Stimulated activated CD8-positive, alpha-beta memory T cell treated with anti-CD3 and anti-CD28 coated beads, Interleukin-4, amount 100 ng/mL, for 1 hour (primary cell): ENCODE measurements at regions not wholly inside any gene's neighbourhood (a gene's known extent, or its start where the extent isn't known, plus 50 kb on each side); places are given as distances from the start of the nearest gene placed in this dataset.
"Not testable (repeated sequence)": the region's sequence is repeated elsewhere in the genome, so short reads cannot be mapped to it uniquely, and the experiment has no call there.

Source experiments
- DNase-seq, 2 donors: peaks; one replicate each; pipeline ENCODE4 v3.0.0-alpha.2; 2020; ENCODE audit warnings: low read depth in 2 of 2, low spot score in 1 of 2

DNA sequence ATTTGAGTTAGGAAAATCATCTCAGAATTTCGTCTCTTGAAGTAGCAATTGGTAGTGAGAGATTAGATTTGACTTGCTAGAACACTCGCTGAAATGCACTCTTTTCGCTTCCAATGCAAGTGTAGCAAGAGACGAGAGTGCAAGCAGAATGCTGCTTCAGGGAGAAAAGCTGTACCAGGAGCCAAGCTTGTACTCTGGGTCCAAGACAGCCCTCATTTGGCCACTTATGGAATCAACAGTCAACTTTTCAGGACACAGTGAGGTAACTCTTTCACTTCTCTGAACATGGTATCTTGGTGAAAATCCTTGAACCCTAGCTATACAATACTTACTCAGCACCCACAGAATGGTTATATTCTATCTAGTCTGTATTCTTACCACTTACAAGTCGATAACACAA lies 107.6 kb upstream of the TERB2 start:
- not testable (repeated sequence) for DNase-seq

DNA sequence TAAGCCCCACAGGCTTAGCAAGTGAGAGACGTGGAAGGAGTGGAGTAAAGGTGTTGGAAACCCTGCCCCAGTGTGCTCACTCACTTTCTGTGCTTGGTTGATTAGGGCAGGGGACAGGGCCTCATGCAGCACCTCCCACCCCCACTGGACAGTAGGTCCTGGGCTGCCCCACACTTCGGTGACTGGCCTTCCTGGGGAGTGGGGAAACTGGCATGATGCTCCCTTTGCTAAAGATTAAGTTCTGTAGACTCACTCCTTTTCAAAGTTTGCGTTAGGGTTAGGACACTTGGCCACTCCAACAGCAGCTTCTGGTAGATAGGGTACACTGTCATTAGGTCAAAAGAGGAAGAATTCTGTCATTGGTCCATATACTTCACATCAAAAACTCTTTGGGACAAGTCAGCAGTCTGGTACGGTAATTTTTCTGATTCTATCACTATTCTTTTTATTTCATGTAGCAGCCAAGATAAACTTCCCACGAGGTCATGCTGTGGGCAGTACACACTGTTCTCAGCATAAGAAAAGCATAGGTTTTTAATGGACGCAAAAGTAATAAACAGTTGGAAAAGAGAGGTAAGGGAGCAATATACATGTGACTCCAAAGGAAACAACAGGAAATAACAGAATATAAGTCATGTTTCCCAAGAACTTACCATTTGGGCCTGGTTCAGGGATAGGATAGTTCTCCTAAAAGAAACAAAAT lies 106.6 kb upstream of the TERB2 start:
- DNase-seq = not testable (repeated sequence)

DNA sequence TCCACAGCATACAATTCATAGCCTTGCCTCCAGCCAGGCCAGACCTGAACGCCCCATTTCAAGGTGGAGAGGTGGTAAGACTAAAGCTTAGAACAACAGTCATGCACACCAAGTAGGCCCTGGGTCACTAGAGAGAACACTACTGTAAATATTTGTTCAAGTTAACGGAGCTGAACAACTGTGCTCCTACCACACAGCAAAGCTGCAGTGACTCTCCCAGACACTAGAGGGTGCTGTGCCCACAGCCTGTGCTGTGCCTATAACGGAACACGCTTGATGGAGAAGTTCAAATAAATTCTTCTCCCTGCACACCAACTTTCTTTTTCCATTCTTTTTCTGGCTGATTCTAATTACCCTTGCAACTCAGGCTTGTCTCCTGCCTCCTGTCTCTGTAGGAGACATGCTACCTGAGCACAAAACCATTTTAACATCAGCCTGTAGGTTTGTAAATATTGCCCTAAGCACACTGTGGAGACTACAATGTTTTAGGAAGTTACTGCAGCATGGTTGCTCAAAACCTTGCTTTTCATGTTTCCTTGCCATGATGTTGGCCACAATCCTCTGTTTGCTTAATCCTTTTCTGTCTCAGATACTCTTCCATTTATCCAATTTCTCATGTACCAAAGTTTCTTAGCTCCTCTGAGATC lies 103.1 kb upstream of the TERB2 start:
- peak; percentile 10 to 29 for DNase-seq

DNA sequence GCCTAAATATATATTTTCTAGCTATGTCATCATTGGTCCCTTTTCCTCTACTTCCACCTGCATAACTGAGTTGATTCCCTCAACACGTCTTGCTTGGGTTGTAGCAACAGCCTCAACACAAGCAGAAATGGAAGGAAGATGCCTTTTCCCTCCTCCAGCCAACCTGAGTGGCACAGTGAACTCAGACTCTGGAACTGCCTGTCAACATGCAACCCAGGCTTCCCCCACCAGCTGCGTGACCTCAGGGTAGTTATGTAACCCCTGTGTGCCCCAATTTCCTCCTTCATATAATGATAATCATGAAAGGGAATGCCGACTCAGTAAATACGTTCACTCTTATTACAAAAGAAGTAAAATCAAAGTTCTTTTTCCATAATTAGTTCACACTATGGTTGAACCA lies 101.8 kb upstream of the TERB2 start:
- DNase-seq = not testable (repeated sequence)

DNA sequence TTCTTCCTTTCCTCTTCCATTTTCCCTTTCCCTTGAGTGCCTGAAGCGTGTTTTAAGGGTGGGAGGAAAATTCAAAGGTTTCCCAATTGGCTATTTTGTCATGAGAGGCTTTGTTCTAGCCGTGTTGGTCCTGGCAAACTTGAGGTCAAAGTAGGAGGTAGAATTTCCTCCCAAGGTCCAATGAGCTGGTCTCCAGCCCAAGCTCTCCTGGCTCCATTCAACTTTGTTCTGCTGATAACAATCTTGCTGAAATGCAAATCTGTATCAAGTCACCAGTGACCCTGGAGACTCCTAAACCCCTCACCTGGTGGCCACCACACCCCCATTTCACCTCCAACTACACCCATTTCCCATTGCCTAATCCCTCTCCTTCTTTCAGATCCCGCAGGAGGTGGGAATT lies 100.2 kb upstream of the TERB2 start:
- not testable (repeated sequence) for DNase-seq

DNA sequence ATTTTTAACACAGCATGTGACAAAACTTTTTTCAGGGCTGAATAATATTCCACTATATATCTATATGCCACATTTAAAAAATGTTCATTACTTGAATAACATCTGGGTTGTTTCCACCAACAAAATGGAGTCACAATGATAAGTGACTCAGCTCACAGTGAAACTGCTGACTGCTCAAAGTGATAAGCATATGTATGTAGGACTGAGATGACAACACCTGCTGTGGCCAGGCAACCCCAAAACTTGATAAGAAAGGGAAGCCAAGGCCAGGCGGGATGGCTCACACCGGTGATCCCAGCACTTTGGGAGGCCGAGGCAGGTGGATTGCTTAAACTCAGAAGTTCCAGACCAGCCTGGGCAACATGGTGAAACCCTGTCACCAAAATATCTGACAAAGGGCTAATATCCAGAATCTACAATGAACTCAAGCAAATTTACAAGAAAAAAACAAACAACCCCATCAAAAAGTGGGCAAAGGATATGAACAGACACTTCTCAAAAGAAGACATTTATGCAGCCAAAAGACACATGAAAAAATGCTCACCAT lies 99.2 kb upstream of the TERB2 start:
- not testable (repeated sequence) for DNase-seq

DNA sequence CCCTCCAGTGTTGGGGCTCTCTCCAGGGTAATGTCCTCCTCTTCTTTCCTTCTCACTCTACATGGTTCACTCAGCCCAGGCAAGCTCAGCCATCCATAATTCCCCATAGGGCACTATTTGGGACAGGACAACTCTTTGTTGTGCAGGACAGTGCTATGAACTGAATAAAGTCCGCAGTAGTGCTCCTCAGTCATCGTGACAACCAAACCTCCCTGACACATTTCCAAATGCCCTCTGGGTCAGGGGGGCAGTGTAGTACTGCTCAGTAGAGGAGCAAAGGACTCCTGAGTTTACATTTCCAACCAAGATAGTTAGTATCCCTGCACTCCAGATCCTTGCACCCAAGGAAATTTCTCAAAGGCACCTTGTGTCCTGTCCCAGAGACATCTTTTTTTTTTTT lies 97.4 kb upstream of the TERB2 start:
- DNase-seq = not testable (repeated sequence)

DNA sequence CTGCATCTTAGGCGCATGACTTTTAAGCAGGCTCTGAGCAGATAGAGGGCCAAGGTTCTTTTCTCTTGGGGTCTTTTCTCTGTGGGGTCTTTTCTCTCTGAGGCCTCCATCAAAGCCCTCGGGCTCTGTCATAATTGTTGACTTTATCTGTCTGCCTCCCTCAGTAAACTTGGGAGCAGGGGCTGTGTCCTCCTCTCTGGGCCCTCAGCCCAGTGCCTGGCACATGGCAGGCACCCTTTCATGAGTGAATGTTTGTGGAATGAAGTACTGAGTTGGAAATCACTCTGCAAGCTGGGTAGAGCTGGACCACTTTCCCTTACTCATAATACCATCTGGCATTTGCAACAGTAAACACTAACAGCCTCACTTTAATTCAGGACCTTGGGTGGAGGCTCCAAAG lies 96.3 kb upstream of the TERB2 start:
- DNase-seq = not testable (repeated sequence)

DNA sequence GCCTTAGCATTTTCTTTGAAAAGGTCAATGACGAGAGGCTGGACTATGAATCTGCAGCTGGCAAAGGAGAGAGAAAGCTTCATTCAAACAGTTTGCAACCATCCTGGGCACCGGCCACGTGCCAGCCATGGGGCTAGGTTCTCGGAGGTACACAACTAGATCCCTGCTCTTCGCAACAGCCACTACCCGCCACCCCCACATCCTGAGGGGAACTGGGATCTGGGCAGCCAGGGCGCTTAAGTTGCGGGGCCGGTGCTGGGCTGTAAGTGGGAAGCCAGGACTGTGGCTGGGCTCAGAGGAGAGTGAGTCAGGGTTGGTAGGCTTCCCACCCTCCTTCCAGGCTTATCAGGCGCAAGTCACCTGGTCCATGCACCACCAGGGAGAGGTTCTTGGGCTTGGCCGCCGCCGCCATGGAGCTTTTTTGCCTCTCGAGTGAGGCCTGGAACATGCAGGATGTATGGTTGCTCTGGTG lies 95.0 kb upstream of the TERB2 start:
- DNase-seq = no peak

DNA sequence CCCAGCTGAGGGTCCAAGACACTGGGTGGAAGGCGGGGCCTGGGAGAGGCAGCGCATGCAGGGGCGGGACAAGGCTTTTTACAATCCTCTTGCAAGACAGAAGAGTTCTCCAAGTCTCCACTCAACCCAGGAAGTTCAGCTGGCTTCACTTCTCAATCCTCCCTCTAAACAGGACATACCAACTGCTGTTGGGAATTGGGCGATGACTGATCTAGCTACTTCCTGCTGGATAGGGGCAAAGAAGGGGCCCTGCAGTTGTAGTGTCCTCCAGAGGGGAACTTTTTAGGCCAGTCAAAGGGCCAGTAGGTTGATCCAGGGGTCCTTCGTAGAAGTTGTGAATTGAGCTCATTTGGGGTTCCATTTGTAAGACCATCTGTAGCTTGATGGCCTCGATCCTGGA lies 94.6 kb upstream of the TERB2 start:
- no peak for DNase-seq

DNA sequence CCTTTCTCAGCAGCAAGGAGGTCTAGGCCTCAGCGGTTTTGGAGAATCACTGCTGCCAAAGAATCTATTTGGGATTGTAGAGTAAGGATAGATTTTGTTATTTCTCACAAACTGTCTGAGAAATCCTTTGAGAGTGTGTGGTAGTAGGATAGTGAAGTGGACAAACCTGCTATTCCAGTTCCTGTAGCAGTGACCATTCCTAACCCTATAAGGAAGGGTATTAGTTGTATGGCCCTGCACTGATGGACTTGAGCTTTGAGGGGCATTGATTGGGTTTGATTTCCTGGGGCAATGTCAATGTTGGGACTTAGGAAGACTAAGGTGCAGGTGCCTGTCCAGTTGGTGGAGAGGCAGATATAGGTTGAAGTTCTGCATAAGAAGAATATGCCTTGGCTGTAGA lies 93.6 kb upstream of the TERB2 start:
- DNase-seq = not testable (repeated sequence)

DNA sequence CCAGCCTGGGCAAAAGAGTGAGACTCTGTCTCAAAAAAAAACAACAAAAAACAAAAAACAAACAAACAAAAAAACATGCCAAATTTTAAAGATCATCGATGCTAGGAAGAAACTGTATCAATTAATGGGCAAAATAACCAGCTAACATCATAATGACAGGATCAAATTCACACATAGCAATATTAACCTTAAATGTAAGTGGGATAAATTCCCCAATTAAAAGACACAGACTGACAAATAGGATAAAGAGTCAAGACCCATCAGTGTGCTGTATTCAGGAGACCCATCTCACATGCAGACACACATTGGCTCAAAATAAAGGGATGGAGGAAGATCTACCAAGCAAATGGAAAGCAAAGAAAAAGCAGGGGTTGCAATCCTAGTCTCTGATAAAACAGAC lies 88.4 kb upstream of the TERB2 start:
- not testable (repeated sequence) for DNase-seq

DNA sequence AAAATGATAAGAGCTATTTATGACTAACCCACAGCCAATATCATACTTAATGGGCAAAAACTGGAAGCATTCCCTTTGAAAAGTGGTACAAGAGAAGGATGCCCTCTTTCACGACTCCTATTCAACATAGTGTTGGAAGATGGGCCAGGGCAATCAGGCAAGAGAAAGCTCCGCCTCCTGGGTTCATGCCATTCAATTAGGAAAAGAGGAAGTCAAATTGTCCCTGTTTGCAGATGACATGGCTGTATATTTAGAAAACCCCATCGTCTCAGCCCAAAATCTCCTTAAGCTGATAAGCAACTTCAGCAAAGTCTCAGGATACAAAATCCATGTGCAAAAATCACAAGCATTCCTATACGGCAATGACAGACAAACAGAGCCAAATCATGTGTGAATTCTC lies 86.4 kb upstream of the TERB2 start:
- DNase-seq = not testable (repeated sequence)

DNA sequence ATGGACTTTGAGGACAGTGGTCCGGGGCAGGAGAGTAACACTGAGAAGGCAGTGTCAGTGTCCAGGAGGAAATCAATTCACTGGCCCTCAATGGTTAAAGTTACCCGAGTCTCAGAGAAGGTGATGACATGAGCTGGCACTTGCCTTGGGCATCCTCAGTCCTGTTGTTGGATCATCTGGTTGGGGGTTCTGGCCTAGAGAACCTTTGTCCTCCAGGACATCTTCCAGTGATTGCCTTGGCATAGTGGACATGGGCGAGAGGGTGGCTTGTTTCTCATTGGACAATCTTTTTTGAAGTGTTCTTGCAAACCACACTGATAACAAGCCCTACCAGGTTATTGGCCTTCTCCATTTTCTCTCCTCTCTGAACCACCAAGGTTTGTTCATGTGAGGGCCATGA lies 83.4 kb upstream of the TERB2 start:
- DNase-seq = no peak

DNA sequence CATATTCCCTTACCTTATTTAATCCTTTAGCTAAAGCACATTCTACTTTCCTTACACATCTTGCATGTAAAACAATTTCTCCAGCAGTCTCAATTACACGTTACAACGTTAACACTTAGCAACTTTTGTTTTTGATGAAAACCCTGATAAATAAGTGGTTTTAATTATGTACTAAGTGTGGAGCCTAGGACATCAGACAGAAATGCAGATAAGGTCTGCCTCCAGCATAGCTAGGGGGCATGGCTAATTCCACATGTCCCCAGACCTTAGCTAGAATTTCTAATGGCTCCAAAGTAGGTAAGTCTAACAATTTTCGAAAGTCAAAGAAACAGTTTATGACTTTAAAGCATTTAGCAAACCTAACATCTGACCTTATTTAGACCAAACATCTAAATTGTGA lies 77.4 kb upstream of the TERB2 start:
- DNase-seq = no peak

DNA sequence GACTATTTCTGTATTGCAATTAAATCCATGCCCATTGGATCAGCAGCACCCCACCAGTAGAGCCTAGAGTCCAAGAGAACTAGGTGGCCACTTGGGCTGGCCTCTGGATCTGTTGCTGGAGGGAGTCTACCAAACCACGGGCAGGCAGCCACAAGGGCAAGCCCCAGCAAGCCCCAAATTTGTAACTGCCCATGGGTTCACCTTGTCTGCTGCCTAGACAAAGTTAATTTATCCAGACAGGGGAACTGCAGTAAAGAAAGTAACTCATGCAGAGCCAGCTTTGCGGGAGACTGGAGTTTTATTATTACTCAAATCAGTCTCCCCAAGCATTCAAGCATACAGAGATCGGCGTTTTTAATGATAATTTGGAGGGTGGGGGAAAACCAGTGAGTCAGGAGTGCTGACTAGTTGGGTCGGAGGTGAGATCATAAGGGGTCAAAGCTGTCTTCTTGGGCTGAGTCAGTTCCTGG lies 74.0 kb upstream of the TERB2 start:
- no peak for DNase-seq

DNA sequence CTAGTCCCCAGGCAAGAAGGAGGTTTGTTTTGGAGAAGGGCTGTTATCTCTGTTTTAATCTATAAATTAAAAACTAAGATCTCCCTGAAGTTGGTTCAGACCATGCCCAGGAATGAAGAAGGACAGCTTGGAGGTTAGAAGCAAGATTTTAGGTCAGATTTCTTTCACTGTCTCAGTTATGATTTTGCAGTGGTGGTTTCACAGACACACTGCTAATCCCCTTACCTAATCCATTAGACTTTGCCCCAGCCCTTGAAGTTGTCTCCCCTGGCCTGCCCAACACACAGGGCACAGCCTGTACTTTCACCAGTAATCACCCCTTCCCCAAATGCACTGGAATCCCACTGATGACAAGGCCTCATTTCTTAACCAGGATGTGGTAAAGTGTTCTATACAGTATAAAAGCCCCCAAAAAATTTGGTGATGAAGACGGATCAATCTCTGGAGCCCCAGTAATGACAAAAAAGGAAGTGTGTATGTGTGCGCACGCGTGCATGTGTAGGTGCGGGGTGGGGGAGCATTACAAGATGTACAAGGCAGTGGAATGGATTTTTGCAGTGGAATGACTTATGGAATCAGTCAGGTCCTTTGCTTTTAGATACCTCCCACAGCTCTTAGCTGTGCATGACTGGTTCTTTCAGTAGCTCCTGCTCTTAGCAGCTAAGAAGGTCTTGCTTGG lies 73.1 kb upstream of the TERB2 start:
- no peak for DNase-seq

DNA sequence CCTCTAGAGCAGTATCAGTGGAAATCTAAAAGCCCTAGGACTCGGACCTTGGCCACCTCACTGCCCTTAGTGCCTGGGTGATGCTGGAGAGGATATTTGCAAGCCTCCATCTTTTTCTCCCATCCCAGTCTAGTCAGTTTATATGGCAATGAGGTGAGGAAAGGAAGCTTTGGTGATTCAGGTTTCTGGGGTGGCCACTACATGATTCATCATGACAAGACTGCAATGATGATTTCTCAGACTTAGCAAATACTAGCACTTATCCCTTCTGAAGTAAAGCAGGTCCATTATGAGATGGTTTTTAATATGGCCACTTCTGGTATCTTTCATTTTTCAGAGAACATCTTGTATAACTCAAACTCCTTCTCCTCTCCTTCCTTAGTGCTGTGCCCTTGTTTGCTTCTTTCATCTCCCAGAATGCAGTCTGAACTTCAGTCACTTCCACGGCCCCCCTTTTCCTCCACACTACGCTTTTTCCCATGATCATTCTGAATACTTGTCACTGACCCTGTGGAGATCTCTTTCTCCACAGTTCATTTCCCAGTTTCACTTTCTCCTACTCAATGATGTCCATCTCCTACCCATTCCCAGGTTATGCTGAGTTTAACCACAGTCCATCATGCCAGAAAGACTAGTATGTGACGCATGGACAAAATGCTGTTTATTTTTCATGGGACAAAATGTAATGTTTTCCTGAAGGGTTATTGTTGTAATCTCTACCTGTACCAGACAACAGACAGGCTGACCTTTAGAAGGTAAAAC lies 57.4 kb upstream of the TERB2 start:
- DNase-seq = not testable (repeated sequence)

DNA sequence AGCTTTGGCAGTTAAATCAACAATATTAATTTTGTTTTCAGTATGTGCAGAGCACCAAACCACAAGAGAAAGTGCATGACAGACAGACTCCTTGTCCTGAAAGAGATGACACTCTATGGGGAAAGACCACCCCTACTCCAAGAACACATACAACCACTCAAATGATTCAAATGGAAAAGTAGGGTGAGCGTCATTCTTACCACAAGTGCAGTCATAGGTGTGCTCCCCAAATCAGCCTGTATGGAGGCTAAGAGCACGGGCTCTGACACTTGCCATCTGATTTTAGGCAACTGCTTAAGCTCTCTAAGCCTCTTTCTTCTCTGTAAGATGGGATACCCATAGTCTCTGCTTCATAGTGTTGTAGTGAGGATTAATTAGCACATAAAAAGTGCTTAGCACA lies 56.7 kb upstream of the TERB2 start:
- DNase-seq = not testable (repeated sequence)

DNA sequence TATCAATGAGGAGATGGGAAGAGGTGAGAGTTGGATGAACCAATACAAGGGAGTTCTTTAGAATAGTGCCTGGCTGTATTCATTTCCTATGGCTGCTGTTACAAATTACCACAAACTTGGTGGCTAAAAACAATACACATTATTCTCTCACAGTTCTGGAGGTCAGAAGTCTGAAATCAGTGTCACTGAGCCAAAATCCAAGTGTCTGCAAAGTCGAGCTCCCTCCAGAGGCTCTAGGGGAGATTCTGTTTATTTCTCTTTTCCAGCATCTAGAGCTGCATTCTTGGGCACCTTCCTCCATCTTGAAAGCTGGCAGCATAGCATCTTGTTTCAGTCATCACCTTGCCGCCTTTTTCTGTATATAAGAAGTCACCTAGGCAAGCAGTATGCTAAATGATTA lies 55.7 kb upstream of the TERB2 start:
- DNase-seq = not testable (repeated sequence)

DNA sequence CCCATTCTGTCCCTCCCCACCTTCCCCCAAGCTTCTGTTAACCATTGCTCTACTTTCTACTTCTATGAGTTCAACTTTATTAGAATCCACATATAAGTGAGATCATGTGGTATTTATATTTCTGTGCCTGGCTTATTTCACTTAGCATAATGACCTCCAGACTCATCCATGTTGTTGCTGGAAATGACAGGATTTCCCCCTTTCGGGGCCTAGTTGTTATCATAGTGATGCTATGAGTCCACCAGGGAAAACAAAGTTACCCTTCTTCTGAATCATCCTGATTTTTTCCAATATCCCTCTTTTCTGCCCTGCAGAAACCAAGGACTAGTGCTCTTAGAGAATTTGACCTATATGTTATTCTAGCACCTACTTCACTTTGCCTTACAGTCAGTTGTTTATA lies 53.2 kb upstream of the TERB2 start:
- not testable (repeated sequence) for DNase-seq
